Anterior cingulate cortex (tissue), 58 donors: ENCODE measurements at regions not wholly inside any gene's neighbourhood (a gene's known extent, or its start where the extent isn't known, plus 50 kb on each side); places are given as distances from the start of the nearest gene placed in this dataset.

Source experiments
- DNase-seq, 58 donors: peaks; one replicate each; lab custom pipeline; 2025; lab: John Stamatoyannopoulos, UW

DNA sequence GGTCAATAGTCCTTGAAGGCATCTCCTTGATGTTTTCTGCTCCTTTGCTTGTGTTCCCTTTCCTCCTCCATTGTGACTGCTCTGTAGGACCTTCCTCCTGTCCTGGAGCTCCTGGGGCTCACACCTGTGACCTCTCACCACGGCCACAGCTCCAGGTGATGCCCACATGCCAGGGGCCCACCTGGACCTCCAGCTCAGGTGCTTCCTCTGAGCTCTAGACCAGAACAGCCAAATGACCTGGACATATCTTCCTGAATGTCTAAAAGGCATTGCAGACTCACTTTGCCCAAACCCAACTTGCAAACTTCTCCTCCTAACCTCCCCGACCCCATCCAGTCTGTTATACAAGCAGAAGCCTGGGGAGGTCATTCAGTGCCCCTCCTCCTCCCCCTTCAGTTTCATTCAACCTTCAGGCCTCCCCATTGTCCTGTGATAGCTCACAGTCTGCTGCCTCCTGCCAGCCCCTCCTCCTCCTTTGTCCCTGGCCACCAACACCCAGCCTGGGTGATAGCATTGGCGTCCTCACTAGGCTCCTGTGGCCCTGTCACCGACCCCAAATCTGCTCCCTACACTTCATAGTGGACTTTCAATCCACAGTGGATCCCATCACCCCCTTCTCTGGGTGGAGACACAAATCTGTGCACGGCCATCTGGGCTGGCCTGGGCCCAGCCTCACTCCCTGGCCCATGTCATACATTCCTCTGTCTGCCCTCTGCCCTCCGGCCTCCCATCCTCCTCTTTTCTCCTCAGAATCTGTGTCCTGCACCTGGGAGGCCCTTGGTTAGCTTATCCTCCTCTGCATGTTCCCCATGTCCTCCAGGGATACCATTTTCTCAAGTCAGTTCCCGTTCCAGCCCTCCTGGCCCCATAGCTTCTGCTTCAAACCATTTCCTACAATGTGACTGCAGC, 310.4 kb upstream of the HDAC4 start:
- no peak for DNase-seq

DNA sequence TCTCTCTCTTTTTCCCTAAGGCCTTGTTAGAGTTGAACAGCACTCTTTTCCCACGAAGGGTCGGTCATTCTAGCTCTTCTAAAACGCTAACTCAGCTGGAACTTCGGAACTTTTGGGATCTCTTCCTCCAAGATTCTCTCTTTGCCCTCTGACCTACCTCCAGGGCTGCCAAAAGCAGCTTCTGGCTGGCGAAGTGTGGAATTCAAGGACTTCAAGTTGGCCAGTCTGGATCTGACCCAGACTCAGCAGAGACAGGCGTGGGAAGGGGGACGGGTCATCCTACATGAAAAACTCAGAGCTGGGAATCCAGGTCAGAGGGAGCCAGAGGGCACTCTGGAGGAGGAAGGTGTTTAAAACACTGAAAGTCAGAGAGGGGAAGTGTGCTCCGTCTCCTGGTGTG, 305.5 kb upstream of the HDAC4 start:
- DNase-seq: no peak

DNA sequence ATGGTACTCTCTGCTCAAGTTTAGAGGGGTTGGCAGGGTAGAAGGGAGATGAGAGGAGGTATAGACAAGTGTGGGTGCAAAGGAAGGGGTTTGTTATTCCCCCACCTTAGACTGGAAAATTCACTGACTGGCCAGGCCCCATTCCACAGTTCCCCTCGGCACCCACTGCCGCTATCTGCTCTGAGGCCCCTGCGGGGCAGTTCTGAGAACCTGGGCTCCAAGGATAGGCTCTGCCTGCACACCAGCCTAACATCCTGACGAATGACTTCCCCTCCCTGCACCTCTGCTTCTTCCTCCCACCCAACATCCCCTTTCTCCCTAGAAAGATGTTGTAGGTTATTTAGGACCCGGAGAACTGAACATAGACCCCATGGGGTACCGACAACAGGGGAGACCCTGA, 303.9 kb upstream of the HDAC4 start:
- DNase-seq: no peak

DNA sequence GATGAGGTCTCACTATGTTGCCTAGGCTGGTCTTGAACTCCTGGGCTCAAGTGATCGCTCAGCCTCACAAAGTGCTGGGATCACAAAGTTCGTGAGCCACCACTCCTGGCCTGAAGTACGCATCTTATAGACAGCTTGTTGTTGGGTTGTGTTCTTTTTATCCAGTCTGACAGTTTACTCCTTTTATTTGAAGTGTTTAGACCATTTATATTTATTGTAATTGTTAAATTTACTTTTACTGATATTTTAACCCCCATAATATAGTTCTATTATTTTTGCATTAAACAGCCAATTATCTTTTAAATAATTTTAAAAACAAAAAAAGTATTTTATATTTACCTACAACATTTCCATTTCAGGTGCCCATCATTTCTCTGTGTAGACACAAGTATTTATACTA, 303.0 kb upstream of the HDAC4 start:
- no peak for DNase-seq

DNA sequence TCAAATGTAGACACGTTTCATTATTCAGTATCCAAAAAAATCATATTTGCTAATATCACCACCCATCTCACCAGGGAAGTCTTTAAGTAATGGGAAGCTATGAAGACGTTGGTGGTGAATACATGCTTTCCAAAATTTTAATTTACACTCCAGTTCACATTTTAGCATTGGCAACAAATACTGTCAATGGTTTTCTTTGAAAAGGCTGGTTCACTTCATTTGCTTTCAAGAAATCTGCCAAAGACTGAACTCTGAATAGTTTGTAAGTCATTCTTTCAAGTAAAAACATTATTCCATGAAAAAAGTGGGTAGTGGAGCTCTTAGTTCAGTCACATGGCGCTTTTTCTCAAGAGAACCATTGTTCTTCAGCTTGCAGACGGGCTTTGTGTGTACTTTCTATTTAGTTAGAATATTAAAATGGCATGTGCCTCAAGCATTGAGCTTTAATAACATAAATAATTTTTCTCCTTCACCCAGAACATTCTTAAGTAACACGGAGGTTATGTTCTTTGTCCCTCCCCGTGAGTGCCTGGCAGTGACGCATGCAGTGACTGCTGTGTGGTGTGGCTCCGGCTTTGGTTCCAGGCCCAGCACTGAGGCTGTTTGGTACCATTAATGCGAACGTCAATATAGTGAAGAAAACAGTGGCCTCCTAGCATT, 300.0 kb upstream of the HDAC4 start:
- peak in 32 of 58 donors; percentile 17 to 76 (median 46) for DNase-seq

DNA sequence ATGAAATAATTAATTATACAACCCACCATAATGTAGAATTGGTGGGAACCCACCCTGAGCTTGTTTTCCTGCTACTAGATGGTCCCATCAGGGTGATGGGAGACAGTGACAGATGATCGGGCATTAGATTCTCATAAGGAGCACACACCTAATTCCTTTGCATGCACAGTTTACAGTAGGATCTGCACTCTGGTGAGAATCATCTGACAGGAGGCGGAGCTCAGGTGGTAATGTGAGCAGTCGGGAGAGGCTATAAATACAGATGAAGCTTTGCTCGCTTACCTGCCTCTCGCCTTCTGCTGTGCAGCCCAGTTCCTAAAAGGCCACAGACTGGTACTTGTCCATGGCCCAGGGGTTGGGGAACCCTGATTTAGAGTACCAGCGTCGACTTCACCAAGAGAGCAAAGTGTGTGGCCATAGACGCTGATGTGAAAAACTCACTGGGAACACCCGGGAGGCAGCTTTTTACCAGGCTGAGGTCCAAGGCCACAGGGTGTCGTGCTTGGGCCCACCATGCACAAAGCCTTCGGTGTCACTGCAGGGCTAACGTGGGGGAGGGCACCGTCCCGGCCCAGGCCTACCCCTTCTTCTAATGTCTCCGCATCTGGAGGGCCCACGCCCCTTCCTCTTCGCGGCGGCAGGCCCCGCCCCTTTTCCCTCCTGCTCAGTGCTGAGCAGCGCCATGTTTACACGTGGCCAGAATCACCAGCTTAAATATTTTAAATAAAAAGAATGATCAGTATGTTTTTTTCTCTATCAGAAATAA, 296.8 kb upstream of the HDAC4 start:
- DNase-seq: no peak

DNA sequence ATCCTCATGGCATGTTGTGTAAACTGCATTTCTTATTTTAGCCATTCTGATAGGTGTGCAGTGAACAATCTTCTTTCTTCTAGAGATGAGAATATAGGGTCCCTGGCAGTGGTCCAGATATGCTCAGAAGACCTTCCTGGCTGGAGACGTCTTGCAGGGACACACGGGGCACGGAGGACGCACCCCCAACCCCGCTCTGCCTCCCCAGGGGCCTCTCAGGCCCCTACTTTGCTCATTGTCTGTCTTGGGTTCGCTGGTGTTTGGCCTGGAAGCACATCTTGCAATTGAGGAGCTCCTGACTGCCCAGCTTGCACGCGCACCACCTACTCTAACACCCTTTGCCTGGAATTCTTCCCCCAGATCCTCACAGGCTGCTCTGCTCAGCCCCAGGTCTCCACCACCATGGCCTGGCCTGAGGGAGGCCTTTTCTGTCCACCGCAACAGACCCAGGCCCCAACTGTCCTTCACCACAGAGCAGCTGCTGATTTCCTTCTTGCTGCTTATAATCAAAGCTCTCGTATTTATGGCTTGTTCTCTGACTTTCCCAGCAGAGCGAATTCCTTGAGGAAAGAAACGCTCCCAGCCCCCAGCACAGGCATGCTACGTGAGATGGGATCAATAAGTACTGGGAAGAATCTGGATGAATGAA, 295.9 kb upstream of the HDAC4 start:
- no peak for DNase-seq

DNA sequence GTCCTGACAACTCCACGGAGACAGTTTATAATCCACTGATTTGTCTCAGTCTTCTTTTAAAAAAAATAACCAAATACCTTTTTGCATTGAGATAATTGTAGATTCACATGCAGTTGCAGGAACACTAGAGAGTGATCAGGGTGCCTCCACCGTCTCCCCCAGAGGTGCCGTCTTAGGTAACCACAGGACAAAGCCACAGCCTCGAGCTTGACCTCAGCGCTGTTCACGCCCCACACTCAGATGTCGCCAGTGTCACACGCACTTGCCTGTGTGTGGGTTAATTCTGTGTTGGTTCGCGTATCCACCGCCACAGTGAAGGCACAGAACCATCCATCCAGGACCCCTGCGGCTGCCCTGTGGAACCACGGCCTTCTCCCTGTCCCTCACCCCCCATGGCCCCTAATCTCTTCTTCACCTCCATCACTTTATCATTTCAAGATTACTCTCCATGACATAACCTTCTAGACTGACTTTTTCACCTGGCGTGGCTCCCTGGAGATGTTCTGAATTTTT, 295.0 kb upstream of the HDAC4 start:
- no peak for DNase-seq

DNA sequence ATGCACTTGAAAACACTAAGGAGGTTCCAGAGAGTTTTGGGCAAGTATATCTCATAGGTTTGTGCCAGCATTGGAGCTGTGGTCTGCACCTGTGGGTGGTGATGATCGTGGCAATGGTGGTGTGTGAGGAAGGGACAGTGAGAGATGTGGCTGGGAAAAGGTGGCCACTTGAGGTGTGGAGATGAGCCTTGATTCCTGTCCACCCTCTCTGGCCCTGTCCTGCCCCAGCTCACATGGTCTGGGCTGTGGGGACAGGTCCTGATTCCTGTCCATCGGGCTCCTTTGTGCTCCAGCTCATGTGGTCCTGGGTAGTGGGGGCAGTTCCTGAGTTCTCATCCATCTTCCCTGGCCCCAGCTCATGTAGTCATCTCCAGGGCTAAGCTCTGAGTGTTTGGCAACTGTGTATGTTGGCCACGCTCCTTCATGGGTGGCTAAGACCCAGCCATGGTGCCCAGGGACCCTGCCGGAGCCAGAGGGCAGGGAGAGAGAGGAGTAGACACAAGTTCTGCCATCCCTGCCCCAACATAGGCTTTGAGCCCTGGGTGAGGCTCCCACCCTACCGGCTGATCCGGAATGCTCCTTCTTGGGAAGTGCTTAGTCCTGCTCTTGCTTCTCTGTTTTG, 294.4 kb upstream of the HDAC4 start:
- DNase-seq: no peak

DNA sequence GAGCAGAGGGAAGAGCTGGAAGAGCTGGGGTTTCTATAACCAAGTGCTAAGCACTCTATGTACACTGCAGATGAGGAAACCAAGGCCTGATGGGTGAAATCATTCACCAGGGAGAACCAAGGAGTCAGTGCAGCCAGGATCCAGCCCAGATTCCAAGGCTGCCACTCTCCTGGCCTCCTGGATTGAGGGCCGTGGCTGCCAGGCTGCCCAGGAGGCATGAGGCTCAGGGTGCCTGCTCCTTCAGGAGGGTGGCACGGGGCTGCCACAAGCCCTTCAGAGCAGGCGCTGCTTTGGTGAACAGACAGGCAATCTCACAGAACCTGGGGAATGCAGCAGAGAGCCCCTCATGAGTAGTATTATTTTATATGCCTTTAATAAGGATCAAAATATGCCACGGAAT, 293.7 kb upstream of the HDAC4 start:
- no peak for DNase-seq

DNA sequence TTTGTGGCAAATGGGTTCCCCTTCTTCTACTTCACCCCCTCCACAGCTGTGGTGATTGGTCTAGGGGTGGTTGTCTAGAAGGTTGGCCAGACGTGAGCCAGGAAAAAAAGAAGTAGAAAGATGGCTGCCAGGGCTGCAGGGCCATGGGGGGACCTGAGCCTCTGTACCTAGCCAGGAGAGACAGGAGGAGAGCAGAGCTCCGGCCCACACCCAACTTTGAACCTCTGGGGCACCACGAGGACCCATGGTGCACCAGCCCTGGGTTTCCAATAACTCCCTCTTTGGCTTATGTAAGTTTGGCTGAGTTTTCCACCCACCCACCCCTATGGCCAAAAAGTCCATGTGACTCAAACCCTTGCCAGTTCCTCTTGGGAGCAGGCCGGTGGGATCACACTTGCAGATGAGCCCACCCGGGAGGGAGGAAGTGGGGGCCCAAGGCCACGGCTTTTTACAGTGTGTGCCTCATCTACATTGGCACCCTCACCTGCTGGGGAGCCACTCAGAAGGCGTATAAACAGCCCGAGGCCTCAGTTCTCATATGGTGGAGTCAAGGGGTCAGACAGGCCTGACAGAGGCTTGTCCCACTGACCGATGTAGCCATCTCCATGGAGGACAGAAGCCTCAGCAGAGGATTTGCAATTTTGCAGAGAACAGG, 293.1 kb upstream of the HDAC4 start:
- no peak for DNase-seq

DNA sequence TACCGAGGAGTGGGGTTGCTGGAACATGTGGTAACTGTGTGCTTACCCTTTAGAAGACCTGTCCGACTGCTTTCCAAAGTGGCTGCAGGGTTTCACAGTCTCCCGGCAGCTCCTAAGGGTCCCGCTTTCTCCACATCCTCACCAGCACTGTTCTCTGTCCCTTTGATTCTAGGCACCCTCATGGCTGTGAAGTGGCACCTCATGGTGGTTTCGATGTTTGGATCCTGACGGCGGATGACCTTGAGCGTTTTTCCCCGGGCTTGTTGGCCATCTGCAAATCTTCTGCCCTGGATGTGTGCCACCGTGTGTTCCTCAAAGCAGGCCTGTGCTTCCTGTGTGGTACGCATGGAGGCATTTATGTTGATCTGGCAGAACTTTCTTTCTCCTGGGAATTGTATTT, 292.5 kb upstream of the HDAC4 start:
- no peak for DNase-seq

DNA sequence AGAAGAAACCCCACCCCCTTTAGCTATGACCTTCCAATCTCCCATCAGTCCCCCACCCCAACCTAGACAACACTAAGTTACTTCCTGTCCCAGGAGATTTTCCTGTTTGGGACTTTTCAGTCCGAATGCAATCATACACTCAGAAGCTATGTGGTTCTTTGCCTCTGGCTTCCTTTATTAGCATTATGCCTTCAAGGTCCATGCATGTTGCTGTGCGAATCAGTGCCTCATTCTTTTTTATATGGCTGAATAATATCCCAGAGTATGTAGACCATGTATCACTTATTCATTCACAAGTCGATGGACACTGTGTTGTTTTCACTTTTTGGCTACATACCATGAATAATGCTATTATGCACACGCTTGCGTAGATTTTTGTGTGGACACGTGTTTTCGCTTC, 292.1 kb upstream of the HDAC4 start:
- DNase-seq: no peak

DNA sequence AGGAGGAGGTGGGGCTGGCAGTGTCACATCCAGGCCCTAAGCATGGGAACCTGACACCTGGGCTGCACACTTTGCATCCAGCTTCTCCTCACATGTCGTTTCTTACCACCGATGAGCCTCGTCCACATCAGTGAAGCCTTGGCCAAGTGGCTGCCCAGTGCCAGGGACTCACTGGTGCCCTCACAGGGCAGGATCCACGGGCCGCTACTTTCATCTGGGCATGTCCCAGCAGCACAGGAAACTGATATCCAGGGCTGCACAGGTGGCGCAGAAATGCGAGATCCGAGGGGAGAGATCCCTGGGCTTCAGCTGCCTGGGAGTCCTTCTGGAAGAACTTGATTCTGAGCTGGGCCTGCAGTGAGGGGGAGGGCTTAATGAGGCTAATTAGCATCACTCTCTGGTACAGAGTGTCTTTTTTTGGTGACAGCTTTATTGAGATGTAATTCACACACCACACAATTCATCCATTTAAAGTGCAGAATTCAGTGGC, 291.6 kb upstream of the HDAC4 start:
- peak in 17 of 58 donors; percentile 10 to 61 (median 26) for DNase-seq

DNA sequence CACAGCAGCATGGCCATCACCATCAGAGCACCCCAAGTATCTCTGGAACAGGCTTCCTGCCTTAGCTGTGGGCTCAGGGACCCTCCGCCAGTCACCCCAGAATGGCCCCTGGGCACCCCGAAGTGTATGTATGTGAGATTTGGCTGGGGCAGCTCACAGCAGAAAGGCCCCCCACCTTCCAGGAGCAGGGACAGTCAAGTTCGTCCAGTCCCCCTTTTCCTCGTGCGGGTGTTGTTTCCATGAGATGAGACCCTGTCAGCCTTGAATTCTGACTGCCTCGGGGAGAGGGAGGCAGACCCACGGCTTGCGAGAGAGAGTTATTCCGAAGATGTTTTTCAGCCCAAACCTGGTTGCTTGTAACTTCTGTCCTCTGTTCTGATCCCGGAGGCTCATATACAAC, 290.9 kb upstream of the HDAC4 start:
- DNase-seq: no peak

DNA sequence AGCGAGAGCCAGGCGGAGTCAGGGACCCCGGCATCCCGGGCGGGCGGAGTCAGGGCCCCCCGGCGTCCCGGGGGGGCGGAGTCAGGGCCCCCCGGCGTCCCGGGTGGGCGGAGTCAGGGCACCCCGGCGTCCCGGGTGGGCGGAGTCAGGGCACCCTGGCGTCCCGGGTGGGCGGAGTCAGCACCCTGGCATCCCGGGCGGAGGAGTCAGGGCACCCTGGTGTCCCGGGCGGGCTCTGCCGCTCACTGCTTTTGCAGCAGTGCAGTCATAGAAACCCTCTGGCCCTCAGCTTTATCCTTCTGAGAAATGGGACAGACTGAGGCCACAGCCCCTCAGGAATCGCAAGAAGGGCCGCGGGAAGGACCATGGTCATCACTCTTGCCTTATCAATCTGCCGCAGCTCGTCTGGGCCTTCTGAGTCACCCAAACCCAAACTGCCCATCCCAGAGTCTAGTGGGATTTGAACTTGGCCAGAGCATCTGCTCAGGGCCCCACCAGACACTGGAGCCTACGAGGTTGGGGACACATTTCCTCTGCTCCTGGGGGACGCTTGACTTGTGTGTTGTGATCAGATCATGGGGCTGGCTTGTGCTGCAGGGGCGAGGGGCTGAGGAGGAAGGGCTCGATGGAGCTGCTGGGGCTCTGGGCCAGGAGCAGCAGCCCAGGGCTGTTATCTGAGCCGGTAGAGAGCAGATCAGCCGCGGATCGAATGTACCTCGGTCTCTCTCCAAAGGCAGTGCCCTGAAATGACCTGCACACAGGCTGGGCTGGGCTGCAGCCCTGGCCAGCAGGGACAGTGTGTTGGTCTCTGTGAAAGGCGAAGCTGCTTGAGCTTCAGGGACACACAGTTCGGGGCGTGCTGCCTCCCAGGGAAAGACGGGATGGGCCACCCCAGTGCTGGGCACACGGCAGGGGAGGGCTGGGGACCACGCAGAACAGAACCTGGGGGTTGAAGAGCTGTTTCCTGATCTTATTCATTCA, 290.1 kb upstream of the HDAC4 start:
- DNase-seq: peak in 14 of 58 donors; percentile 9 to 59 (median 27)

DNA sequence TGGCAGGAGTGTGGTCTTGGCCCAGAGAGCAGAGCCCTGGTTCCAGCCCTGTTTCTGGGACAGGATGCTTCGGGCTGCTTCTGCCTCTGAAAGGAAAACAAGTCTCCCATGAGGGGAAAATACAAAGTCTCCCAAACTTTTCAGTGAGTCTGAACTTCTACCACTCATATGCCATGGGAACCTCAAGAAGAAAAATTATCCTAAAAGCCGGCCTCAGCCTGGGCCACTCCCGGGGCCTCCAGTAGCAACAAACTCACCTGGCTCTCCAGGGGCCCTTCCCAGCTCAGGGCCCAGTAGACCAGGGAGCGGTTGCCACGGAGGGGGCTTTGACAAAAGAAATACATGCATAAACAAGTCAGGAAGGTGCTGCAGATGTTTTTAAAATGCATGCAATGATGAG, 289.2 kb upstream of the HDAC4 start:
- DNase-seq: no peak

DNA sequence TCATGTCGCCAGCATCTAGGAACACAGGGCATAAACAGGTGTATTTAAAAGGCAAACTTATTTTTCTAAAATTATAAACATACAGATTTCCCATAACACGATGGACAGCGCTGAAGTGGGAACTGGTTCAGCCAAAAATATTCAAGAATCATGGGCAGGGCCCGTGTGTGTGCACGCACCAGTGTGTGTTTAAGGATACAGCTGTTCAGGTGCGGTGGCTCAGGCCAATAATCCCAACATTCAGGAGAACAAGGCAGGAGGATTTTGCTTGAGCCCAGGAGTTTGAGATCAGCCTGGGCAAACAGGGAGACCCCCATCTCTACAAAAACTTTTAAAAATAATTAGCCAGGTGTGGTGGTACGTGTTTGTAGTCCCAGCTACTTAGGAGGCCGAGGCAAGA, 288.6 kb upstream of the HDAC4 start:
- no peak for DNase-seq
